ENCODE measurements at regions not wholly inside any gene's neighbourhood (a gene's known extent, or its start where the extent isn't known, plus 50 kb on each side); places are given as distances from the start of the nearest gene placed in this dataset.

GRCh38 chr12:84807249-84807648 is 105.3 kb downstream of the SLC6A15 start:
- Histone ChIP-seq H3K9ac (ENCODE audit: low read length) (no peak overlapping the region), H3K4me3 (ENCODE audit: low read length) (no peak overlapping the region), H3K36me3 (ENCODE audit: control insufficient read depth, insufficient read depth, low read length) (no peaks in the 10 kb centered on the region), H3K4me1 (ENCODE audit: control insufficient read depth, insufficient read depth, low read length) (no peaks in the 10 kb centered on the region), H3K27me3 (ENCODE audit: control insufficient read depth, insufficient read depth, low read length) (no peaks in the 10 kb centered on the region), H3K27ac (ENCODE audit: low read depth, low read length) (no peak overlapping the region)

GRCh38 chr12:84805474-84805858 is 107.1 kb downstream of the SLC6A15 start:
- H3K9ac ChIP-seq (ENCODE audit: low read length), result no peak overlapping the region
- no peaks in the 10 kb centered on the region for H3K4me1 ChIP-seq (ENCODE audit: control insufficient read depth, insufficient read depth, low read length)
- H3K36me3 ChIP-seq (ENCODE audit: control insufficient read depth, insufficient read depth, low read length), result no peaks in the 10 kb centered on the region
- no peak overlapping the region for H3K27ac ChIP-seq (ENCODE audit: low read depth, low read length)
- no peaks in the 10 kb centered on the region for H3K27me3 ChIP-seq (ENCODE audit: control insufficient read depth, insufficient read depth, low read length)
- H3K4me3 ChIP-seq (ENCODE audit: low read length), result no peak overlapping the region

GRCh38 chr12:84804691-84805473 is 107.7 kb downstream of the SLC6A15 start:
- no peaks in the 10 kb centered on the region for H3K4me1 ChIP-seq (ENCODE audit: control insufficient read depth, insufficient read depth, low read length)
- H3K27ac ChIP-seq (ENCODE audit: low read depth, low read length), result no peak overlapping the region
- H3K9ac ChIP-seq (ENCODE audit: low read length), result no peak overlapping the region
- H3K36me3 ChIP-seq (ENCODE audit: control insufficient read depth, insufficient read depth, low read length), result no peaks in the 10 kb centered on the region
- no peak overlapping the region for H3K4me3 ChIP-seq (ENCODE audit: low read length)
- H3K27me3 ChIP-seq (ENCODE audit: control insufficient read depth, insufficient read depth, low read length), result no peaks in the 10 kb centered on the region

- no peaks in the 10 kb centered on the region for H3K4me1 ChIP-seq (ENCODE audit: control insufficient read depth, insufficient read depth, low read length)
These were observed 108.9 kb downstream of the SLC6A15 start for GRCh38 chr12:84803661-84804060.

GRCh38 chr12:84802161-84802560 is 110.4 kb downstream of the SLC6A15 start:
- Histone ChIP-seq H3K9ac (ENCODE audit: low read length) (no peak overlapping the region), H3K4me1 (ENCODE audit: control insufficient read depth, insufficient read depth, low read length) (no peaks in the 10 kb centered on the region), H3K27ac (ENCODE audit: low read depth, low read length) (no peak overlapping the region), H3K4me3 (ENCODE audit: low read length) (no peak overlapping the region), H3K27me3 (ENCODE audit: control insufficient read depth, insufficient read depth, low read length) (no peaks in the 10 kb centered on the region), H3K36me3 (ENCODE audit: control insufficient read depth, insufficient read depth, low read length) (no peaks in the 10 kb centered on the region)

More at GRCh38 chr12:84803661-84804060, 108.9 kb downstream of the SLC6A15 start:
- Histone ChIP-seq H3K27me3 (ENCODE audit: control insufficient read depth, insufficient read depth, low read length) (no peaks in the 10 kb centered on the region), H3K27ac (ENCODE audit: low read depth, low read length) (no peak overlapping the region), H3K9ac (ENCODE audit: low read length) (no peak overlapping the region), H3K4me3 (ENCODE audit: low read length) (no peak overlapping the region), H3K36me3 (ENCODE audit: control insufficient read depth, insufficient read depth, low read length) (no peaks in the 10 kb centered on the region)

GRCh38 chr12:84793558-84794367 is 118.8 kb downstream of the SLC6A15 start:
- Histone ChIP-seq H3K9ac (ENCODE audit: low read length) (no peak overlapping the region), H3K4me1 (ENCODE audit: control insufficient read depth, insufficient read depth, low read length) (no peaks in the 10 kb centered on the region), H3K36me3 (ENCODE audit: control insufficient read depth, insufficient read depth, low read length) (no peaks in the 10 kb centered on the region), H3K27me3 (ENCODE audit: control insufficient read depth, insufficient read depth, low read length) (no peaks in the 10 kb centered on the region), H3K27ac (ENCODE audit: low read depth, low read length) (no peak overlapping the region), H3K4me3 (ENCODE audit: low read length) (no peak overlapping the region)

GRCh38 chr12:84791444-84791843 is 121.2 kb downstream of the SLC6A15 start:
- Histone ChIP-seq H3K27me3 (ENCODE audit: control insufficient read depth, insufficient read depth, low read length) (no peaks in the 10 kb centered on the region), H3K27ac (ENCODE audit: low read depth, low read length) (no peak overlapping the region), H3K36me3 (ENCODE audit: control insufficient read depth, insufficient read depth, low read length) (no peaks in the 10 kb centered on the region), H3K4me1 (ENCODE audit: control insufficient read depth, insufficient read depth, low read length) (no peaks in the 10 kb centered on the region), H3K9ac (ENCODE audit: low read length) (no peak overlapping the region), H3K4me3 (ENCODE audit: low read length) (no peak overlapping the region)

GRCh38 chr12:84789184-84789583 is 123.4 kb downstream of the SLC6A15 start:
- no peaks in the 10 kb centered on the region for H3K36me3 ChIP-seq (ENCODE audit: control insufficient read depth, insufficient read depth, low read length)
- no peaks in the 10 kb centered on the region for H3K27me3 ChIP-seq (ENCODE audit: control insufficient read depth, insufficient read depth, low read length)
- no peaks in the 10 kb centered on the region for H3K4me1 ChIP-seq (ENCODE audit: control insufficient read depth, insufficient read depth, low read length)
- H3K9ac ChIP-seq (ENCODE audit: low read length), result no peak overlapping the region
- no peak overlapping the region for H3K4me3 ChIP-seq (ENCODE audit: low read length)
- no peak overlapping the region for H3K27ac ChIP-seq (ENCODE audit: low read depth, low read length)

- Histone ChIP-seq H3K4me1 (ENCODE audit: control insufficient read depth, insufficient read depth, low read length) (no peaks in the 10 kb centered on the region), H3K4me3 (ENCODE audit: low read length) (no peak overlapping the region)
These were observed 125.3 kb downstream of the SLC6A15 start for GRCh38 chr12:84787253-84787652.

GRCh38 chr12:84786622-84787021 is 126.0 kb downstream of the SLC6A15 start:
- Histone ChIP-seq H3K27me3 (ENCODE audit: control insufficient read depth, insufficient read depth, low read length) (no peaks in the 10 kb centered on the region), H3K36me3 (ENCODE audit: control insufficient read depth, insufficient read depth, low read length) (no peaks in the 10 kb centered on the region), H3K4me3 (ENCODE audit: low read length) (no peak overlapping the region), H3K27ac (ENCODE audit: low read depth, low read length) (no peak overlapping the region), H3K9ac (ENCODE audit: low read length) (no peak overlapping the region), H3K4me1 (ENCODE audit: control insufficient read depth, insufficient read depth, low read length) (no peaks in the 10 kb centered on the region)

More at GRCh38 chr12:84787253-84787652, 125.3 kb downstream of the SLC6A15 start:
- Histone ChIP-seq H3K9ac (ENCODE audit: low read length) (no peak overlapping the region), H3K27ac (ENCODE audit: low read depth, low read length) (no peak overlapping the region), H3K36me3 (ENCODE audit: control insufficient read depth, insufficient read depth, low read length) (no peaks in the 10 kb centered on the region), H3K27me3 (ENCODE audit: control insufficient read depth, insufficient read depth, low read length) (no peaks in the 10 kb centered on the region)

- Histone ChIP-seq H3K4me3 (ENCODE audit: low read length) (no peak overlapping the region), H3K36me3 (ENCODE audit: control insufficient read depth, insufficient read depth, low read length) (no peaks in the 10 kb centered on the region), H3K27ac (ENCODE audit: low read depth, low read length) (no peak overlapping the region)
These were observed 126.6 kb downstream of the SLC6A15 start for GRCh38 chr12:84785951-84786350.

GRCh38 chr12:84785281-84785680 is 127.3 kb downstream of the SLC6A15 start:
- H3K27ac ChIP-seq (ENCODE audit: low read depth, low read length), result no peak overlapping the region
- no peaks in the 10 kb centered on the region for H3K36me3 ChIP-seq (ENCODE audit: control insufficient read depth, insufficient read depth, low read length)
- H3K4me1 ChIP-seq (ENCODE audit: control insufficient read depth, insufficient read depth, low read length), result no peaks in the 10 kb centered on the region
- no peaks in the 10 kb centered on the region for H3K27me3 ChIP-seq (ENCODE audit: control insufficient read depth, insufficient read depth, low read length)
- H3K9ac ChIP-seq (ENCODE audit: low read length), result no peak overlapping the region
- H3K4me3 ChIP-seq (ENCODE audit: low read length), result no peak overlapping the region

More at GRCh38 chr12:84785951-84786350, 126.6 kb downstream of the SLC6A15 start:
- Histone ChIP-seq H3K4me1 (ENCODE audit: control insufficient read depth, insufficient read depth, low read length) (no peaks in the 10 kb centered on the region), H3K9ac (ENCODE audit: low read length) (no peak overlapping the region), H3K27me3 (ENCODE audit: control insufficient read depth, insufficient read depth, low read length) (no peaks in the 10 kb centered on the region)

Data from rectal smooth muscle tissue (tissue), 1 donor.